ENCODE measurements at regions not wholly inside any gene's neighbourhood (a gene's known extent, or its start where the extent isn't known, plus 50 kb on each side); places are given as distances from the start of the nearest gene placed in this dataset.

GRCh38 chr1:157409927-157410326 is 142.4 kb downstream of the FCRL5 start:
- no peaks in the 10 kb centered on the region for H3K9me3 ChIP-seq
- TF ChIP-seq POLR2A (IDR thresholded peaks at IDR 0.05) (no peak), CTCF (IDR thresholded peaks at IDR 0.05) (no peak), EP300 (IDR thresholded peaks at IDR 0.05) (no peak)
- H3K4me3 ChIP-seq, result no peak overlapping the region
- H3K27me3 ChIP-seq, result no peaks in the 10 kb centered on the region
- DNase-seq (ENCODE audit: low spot score in 2 of 2), result no peak
- no peaks in the 10 kb centered on the region for H3K36me3 ChIP-seq
- no peak overlapping the region for H3K27ac ChIP-seq
- H3K4me1 ChIP-seq, result no peaks in the 10 kb centered on the region
- 78 to 91% methylated on average over 6 of the region's 6 CpGs for WGBS, 2 donors

- H3K27ac ChIP-seq, result no peak overlapping the region
- WGBS, 2 donors, result 54% methylated on average over 6 of the region's 6 CpGs
- H3K4me3 ChIP-seq, result no peak overlapping the region
- DNase-seq (ENCODE audit: low spot score in 2 of 2), result no peak
- H3K9me3 ChIP-seq, result no peaks in the 10 kb centered on the region
- H3K27me3 ChIP-seq, result no peaks in the 10 kb centered on the region
- TF ChIP-seq POLR2A (IDR thresholded peaks at IDR 0.05) (no peak), EP300 (IDR thresholded peaks at IDR 0.05) (no peak), CTCF (IDR thresholded peaks at IDR 0.05) (no peak)
- no peaks in the 10 kb centered on the region for H3K36me3 ChIP-seq
- H3K4me1 ChIP-seq, result no peaks in the 10 kb centered on the region
These were observed 144.3 kb downstream of the FCRL5 start for GRCh38 chr1:157407917-157408525.

- TF ChIP-seq POLR2A (IDR thresholded peaks at IDR 0.05) (no peak), CTCF (IDR thresholded peaks at IDR 0.05) (no peak), EP300 (IDR thresholded peaks at IDR 0.05) (no peak)
- H3K4me1 ChIP-seq, result no peaks in the 10 kb centered on the region
- H3K27me3 ChIP-seq, result no peaks in the 10 kb centered on the region
- H3K9me3 ChIP-seq, result no peaks in the 10 kb centered on the region
- H3K27ac ChIP-seq, result no peak overlapping the region
- DNase-seq (ENCODE audit: low spot score in 2 of 2), result no peak
- no peaks in the 10 kb centered on the region for H3K36me3 ChIP-seq
- H3K4me3 ChIP-seq, result no peak overlapping the region
These were observed 144.9 kb downstream of the FCRL5 start for GRCh38 chr1:157407367-157407766.

GRCh38 chr1:157405662-157406061 is 146.7 kb downstream of the FCRL5 start:
- Histone ChIP-seq H3K9me3 (no peaks in the 10 kb centered on the region), H3K4me3 (no peak overlapping the region), H3K27ac (no peak overlapping the region), H3K36me3 (no peaks in the 10 kb centered on the region), H3K27me3 (no peaks in the 10 kb centered on the region), H3K4me1 (no peaks in the 10 kb centered on the region)
- 83 to 92% methylated on average over 4 of the region's 4 CpGs for WGBS, 2 donors
- no peak for TF ChIP-seq EP300 (IDR thresholded peaks at IDR 0.05)
- no peak for TF ChIP-seq CTCF (IDR thresholded peaks at IDR 0.05)
- no peak for TF ChIP-seq POLR2A (IDR thresholded peaks at IDR 0.05)
- DNase-seq (ENCODE audit: low spot score in 2 of 2), result no peak

- Histone ChIP-seq H3K4me1 (no peaks in the 10 kb centered on the region), H3K36me3 (no peaks in the 10 kb centered on the region), H3K27ac (no peak overlapping the region), H3K27me3 (no peaks in the 10 kb centered on the region), H3K4me3 (no peak overlapping the region), H3K9me3 (no peaks in the 10 kb centered on the region)
- no peak for DNase-seq (ENCODE audit: low spot score in 2 of 2)
- TF ChIP-seq CTCF (IDR thresholded peaks at IDR 0.05), result no peak
- no peak for TF ChIP-seq EP300 (IDR thresholded peaks at IDR 0.05)
- TF ChIP-seq POLR2A (IDR thresholded peaks at IDR 0.05), result no peak
These were observed 147.7 kb downstream of the FCRL5 start for GRCh38 chr1:157404614-157405013.

Data from tibial nerve (tissue), 4 donors.